Mammary epithelial cell (primary cell): ENCODE measurements at regions not wholly inside any gene's neighbourhood (a gene's known extent, or its start where the extent isn't known, plus 50 kb on each side); places are given as distances from the start of the nearest gene placed in this dataset.

Experiments
- EZH2 ChIP-seq: IDR thresholded peaks from 2 replicates; pipeline ENCODE4 v1.6.1; 2012; ENCODE audit warnings: low read length, inconsistent platforms, borderline replicate concordance
- TF ChIP-seq, protein P1 (sequence below), 2 donors: IDR thresholded peaks in 1 of 2; conservative IDR thresholded peaks in 1 of 2; 2 replicates each; pipeline ENCODE4 v1.5.1; 2011 to 2012; ENCODE audit warnings: inconsistent platforms in 2 of 2, low read length in 2 of 2, mild to moderate bottlenecking in 2 of 2, control low read depth in 1 of 2, low read depth in 1 of 2; ENCODE audit not compliant: insufficient read depth in 1 of 2; ENCODE audit errors: extremely low read depth in 1 of 2

DNA sequence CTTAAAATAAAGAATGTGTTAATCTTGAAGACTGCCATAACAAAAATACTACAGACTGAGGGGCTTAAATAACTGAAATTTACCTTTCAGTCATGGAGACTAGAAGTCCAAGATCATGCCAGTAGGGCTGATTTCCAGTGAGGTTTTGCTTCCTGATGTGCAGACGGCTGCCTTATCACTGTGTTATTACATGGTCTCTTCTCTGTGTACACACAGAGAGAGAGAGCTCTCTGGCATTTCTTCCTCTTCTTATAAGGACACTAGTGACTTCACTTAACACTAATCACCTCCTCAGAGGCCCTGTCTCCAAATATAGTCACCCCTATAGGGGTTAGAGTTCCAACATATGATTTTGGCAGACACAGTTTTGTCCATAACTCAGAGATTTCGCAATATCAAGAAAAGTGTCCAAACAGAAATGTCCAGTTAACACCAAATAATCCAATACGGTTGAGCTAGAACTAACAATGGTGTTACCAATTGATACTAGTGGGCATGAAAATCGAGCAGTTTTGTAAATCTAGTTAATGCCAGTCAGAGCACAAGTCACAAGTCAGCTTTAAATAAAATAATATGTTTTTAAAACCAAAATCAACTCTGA, 399.8 kb downstream of the ADCYAP1 start:
- TF ChIP-seq, protein P1, sequence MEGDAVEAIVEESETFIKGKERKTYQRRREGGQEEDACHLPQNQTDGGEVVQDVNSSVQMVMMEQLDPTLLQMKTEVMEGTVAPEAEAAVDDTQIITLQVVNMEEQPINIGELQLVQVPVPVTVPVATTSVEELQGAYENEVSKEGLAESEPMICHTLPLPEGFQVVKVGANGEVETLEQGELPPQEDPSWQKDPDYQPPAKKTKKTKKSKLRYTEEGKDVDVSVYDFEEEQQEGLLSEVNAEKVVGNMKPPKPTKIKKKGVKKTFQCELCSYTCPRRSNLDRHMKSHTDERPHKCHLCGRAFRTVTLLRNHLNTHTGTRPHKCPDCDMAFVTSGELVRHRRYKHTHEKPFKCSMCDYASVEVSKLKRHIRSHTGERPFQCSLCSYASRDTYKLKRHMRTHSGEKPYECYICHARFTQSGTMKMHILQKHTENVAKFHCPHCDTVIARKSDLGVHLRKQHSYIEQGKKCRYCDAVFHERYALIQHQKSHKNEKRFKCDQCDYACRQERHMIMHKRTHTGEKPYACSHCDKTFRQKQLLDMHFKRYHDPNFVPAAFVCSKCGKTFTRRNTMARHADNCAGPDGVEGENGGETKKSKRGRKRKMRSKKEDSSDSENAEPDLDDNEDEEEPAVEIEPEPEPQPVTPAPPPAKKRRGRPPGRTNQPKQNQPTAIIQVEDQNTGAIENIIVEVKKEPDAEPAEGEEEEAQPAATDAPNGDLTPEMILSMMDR (conservative IDR thresholded peaks at IDR 0.05 in 1 of 2, IDR thresholded peaks at IDR 0.05 in 1 of 2; ENCODE audit: extremely low read depth in 1 of 2, insufficient read depth in 1 of 2, low read depth in 1 of 2, low read length in 2 of 2): no peak
- no peak for TF ChIP-seq EZH2
